T-helper 17 cell (primary cell): ENCODE measurements at regions not wholly inside any gene's neighbourhood (a gene's known extent, or its start where the extent isn't known, plus 50 kb on each side); places are given as distances from the start of the nearest gene placed in this dataset.

Experiments
- ATAC-seq: fragments of 150-1000 bp; cut with Tn5 transposase; 2 replicates; pipeline ENCODE4 v1.10.0; 2021; ENCODE audit warnings: mild to moderate bottlenecking, moderate library complexity
- DNase-seq, 3 donors: peaks; one replicate each; pipeline versions ENCODE4 v3.0.0 to v3.0.0-alpha.2; 2020 to 2021
- H3K9me3 ChIP-seq: one replicate; pipeline ENCODE4 v1.7.0; 2013; ENCODE audit warnings: low read length, mild to moderate bottlenecking; ENCODE audit not compliant: control insufficient read depth, poor library complexity, severe bottlenecking
- H3K27ac Mint-ChIP-seq: one replicate; pipeline ENCODE4 v1.8.0; 2022; ENCODE audit warnings: mild to moderate bottlenecking, moderate library complexity, mixed read lengths
- H3K27me3 Mint-ChIP-seq: one replicate; pipeline ENCODE4 v1.8.0; 2022; ENCODE audit warnings: mixed read lengths
- H3K36me3 Mint-ChIP-seq: one replicate; pipeline ENCODE4 v1.8.0; 2022; ENCODE audit warnings: low read depth, mixed read lengths
- H3K4me1 Mint-ChIP-seq: one replicate; pipeline ENCODE4 v1.8.0; 2022; ENCODE audit warnings: mild to moderate bottlenecking, mixed read lengths
- H3K4me3 Mint-ChIP-seq: one replicate; pipeline ENCODE4 v1.8.0; 2022; ENCODE audit warnings: mild to moderate bottlenecking, moderate library complexity, mixed read lengths

GRCh38 chr4:24704149-24704548 is 91.2 kb upstream of the SOD3 start:
- H3K27me3 Mint-ChIP-seq, result peaks cover 18% of the 10 kb centered on the region
- no peak for ATAC-seq
- no peak overlapping the region for H3K4me3 Mint-ChIP-seq
- no peaks in the 10 kb centered on the region for H3K4me1 Mint-ChIP-seq
- no peak overlapping the region for H3K27ac Mint-ChIP-seq
- no peak for DNase-seq
- H3K36me3 Mint-ChIP-seq, result no peaks in the 10 kb centered on the region
- H3K9me3 ChIP-seq, result no peaks in the 10 kb centered on the region

- H3K9me3 ChIP-seq, result no peaks in the 10 kb centered on the region
- DNase-seq (no peak), ATAC-seq (no peak)
- no peaks in the 10 kb centered on the region for H3K36me3 Mint-ChIP-seq
- no peak overlapping the region for H3K27ac Mint-ChIP-seq
- peaks cover 13% of the 10 kb centered on the region for H3K27me3 Mint-ChIP-seq
- no peaks in the 10 kb centered on the region for H3K4me1 Mint-ChIP-seq
- H3K4me3 Mint-ChIP-seq, result no peak overlapping the region
Observed at GRCh38 chr4:24705016-24705753, 90.2 kb upstream of the SOD3 start.

GRCh38 chr4:24713604-24714003 is 81.8 kb upstream of the SOD3 start:
- Mint-ChIP-seq H3K36me3 (no peaks in the 10 kb centered on the region), H3K4me3 (no peak overlapping the region), H3K27me3 (no peaks in the 10 kb centered on the region), H3K4me1 (no peaks in the 10 kb centered on the region), H3K27ac (no peak overlapping the region)
- H3K9me3 ChIP-seq, result no peaks in the 10 kb centered on the region
- no peak for ATAC-seq
- DNase-seq, result no peak

GRCh38 chr4:24719615-24720014 is 75.8 kb upstream of the SOD3 start:
- Mint-ChIP-seq H3K36me3 (no peaks in the 10 kb centered on the region), H3K4me1 (no peaks in the 10 kb centered on the region), H3K27ac (no peak overlapping the region), H3K4me3 (no peak overlapping the region), H3K27me3 (no peaks in the 10 kb centered on the region)
- no peak for ATAC-seq
- H3K9me3 ChIP-seq, result no peaks in the 10 kb centered on the region
- no peak for DNase-seq

GRCh38 chr4:24720436-24720835 is 74.9 kb upstream of the SOD3 start:
- Mint-ChIP-seq H3K36me3 (no peaks in the 10 kb centered on the region), H3K4me3 (no peak overlapping the region), H3K27me3 (no peaks in the 10 kb centered on the region), H3K4me1 (no peaks in the 10 kb centered on the region), H3K27ac (no peak overlapping the region)
- DNase-seq, result no peak
- ATAC-seq, result no peak
- H3K9me3 ChIP-seq, result no peaks in the 10 kb centered on the region

GRCh38 chr4:24720979-24721378 is 74.4 kb upstream of the SOD3 start:
- no peaks in the 10 kb centered on the region for H3K9me3 ChIP-seq
- DNase-seq, result no peak
- Mint-ChIP-seq H3K4me1 (no peaks in the 10 kb centered on the region), H3K36me3 (no peaks in the 10 kb centered on the region), H3K4me3 (no peak overlapping the region), H3K27ac (no peak overlapping the region), H3K27me3 (no peaks in the 10 kb centered on the region)
- no peak for ATAC-seq

- no peaks in the 10 kb centered on the region for H3K4me1 Mint-ChIP-seq
- no peaks in the 10 kb centered on the region for H3K27me3 Mint-ChIP-seq
- DNase-seq (no peak), ATAC-seq (no peak)
- no peak overlapping the region for H3K4me3 Mint-ChIP-seq
- H3K27ac Mint-ChIP-seq, result no peak overlapping the region
- no peaks in the 10 kb centered on the region for H3K9me3 ChIP-seq
- no peaks in the 10 kb centered on the region for H3K36me3 Mint-ChIP-seq
Observed at GRCh38 chr4:24722026-24722568, 73.3 kb upstream of the SOD3 start.

GRCh38 chr4:24727390-24728224 is 67.8 kb upstream of the SOD3 start:
- no peak for ATAC-seq
- no peaks in the 10 kb centered on the region for H3K9me3 ChIP-seq
- Mint-ChIP-seq H3K4me1 (no peaks in the 10 kb centered on the region), H3K4me3 (no peak overlapping the region), H3K36me3 (no peaks in the 10 kb centered on the region), H3K27me3 (peaks cover 2% of the 10 kb centered on the region), H3K27ac (no peak overlapping the region)
- no peak for DNase-seq

- Mint-ChIP-seq H3K27me3 (peaks cover 6% of the 10 kb centered on the region), H3K4me1 (no peaks in the 10 kb centered on the region), H3K27ac (no peak overlapping the region), H3K36me3 (no peaks in the 10 kb centered on the region), H3K4me3 (no peak overlapping the region)
- H3K9me3 ChIP-seq, result no peaks in the 10 kb centered on the region
- DNase-seq (no peak), ATAC-seq (no peak)
Observed at GRCh38 chr4:24729119-24729730, 66.1 kb upstream of the SOD3 start.

GRCh38 chr4:24730256-24731001 is 64.9 kb upstream of the SOD3 start:
- no peaks in the 10 kb centered on the region for H3K9me3 ChIP-seq
- no peaks in the 10 kb centered on the region for H3K4me1 Mint-ChIP-seq
- ATAC-seq (no peak), DNase-seq (no peak)
- H3K4me3 Mint-ChIP-seq, result no peak overlapping the region
- H3K27ac Mint-ChIP-seq, result no peak overlapping the region
- H3K27me3 Mint-ChIP-seq, result peaks cover 6% of the 10 kb centered on the region
- H3K36me3 Mint-ChIP-seq, result no peaks in the 10 kb centered on the region

GRCh38 chr4:24731448-24731847 is 63.9 kb upstream of the SOD3 start:
- no peak overlapping the region for H3K4me3 Mint-ChIP-seq
- H3K4me1 Mint-ChIP-seq, result no peaks in the 10 kb centered on the region
- no peak for ATAC-seq
- DNase-seq, result no peak
- no peaks in the 10 kb centered on the region for H3K9me3 ChIP-seq
- H3K36me3 Mint-ChIP-seq, result no peaks in the 10 kb centered on the region
- H3K27ac Mint-ChIP-seq, result no peak overlapping the region
- H3K27me3 Mint-ChIP-seq, result peaks cover 6% of the 10 kb centered on the region

GRCh38 chr4:24734511-24734910 is 60.9 kb upstream of the SOD3 start:
- no peak for ATAC-seq
- H3K4me3 Mint-ChIP-seq, result no peak overlapping the region
- no peaks in the 10 kb centered on the region for H3K36me3 Mint-ChIP-seq
- H3K4me1 Mint-ChIP-seq, result no peaks in the 10 kb centered on the region
- DNase-seq, result no peak
- no peak overlapping the region for H3K27ac Mint-ChIP-seq
- H3K27me3 Mint-ChIP-seq, result peaks cover 6% of the 10 kb centered on the region
- H3K9me3 ChIP-seq, result no peaks in the 10 kb centered on the region

- Mint-ChIP-seq H3K27me3 (peaks cover 6% of the 10 kb centered on the region), H3K4me3 (no peak overlapping the region), H3K4me1 (no peaks in the 10 kb centered on the region), H3K36me3 (no peaks in the 10 kb centered on the region), H3K27ac (no peak overlapping the region)
- no peak for ATAC-seq
- H3K9me3 ChIP-seq, result no peaks in the 10 kb centered on the region
- DNase-seq, result no peak
Observed at GRCh38 chr4:24736066-24736465, 59.3 kb upstream of the SOD3 start.
